ENCODE measurements at regions not wholly inside any gene's neighbourhood (a gene's known extent, or its start where the extent isn't known, plus 50 kb on each side); places are given as distances from the start of the nearest gene placed in this dataset.

DNA sequence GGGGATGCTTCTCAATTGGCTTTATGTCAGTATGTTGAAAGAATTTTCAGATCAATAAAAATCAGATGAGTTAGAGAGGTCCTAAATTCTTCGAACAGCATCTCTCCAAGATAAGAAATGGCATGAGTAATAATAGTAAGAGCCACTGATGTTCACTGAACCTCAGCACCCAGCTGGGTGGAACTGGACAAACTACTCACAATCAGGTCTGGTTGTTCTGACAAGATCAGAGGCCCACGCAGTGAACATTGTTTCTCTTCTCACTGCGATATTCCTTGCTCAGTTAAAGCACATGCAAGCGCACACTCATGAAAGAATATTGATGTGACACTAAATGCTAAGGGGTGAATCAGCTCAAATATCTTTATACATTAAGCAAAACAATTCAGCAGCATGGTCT, 351.0 kb upstream of the AMELY start:
- no peak overlapping the region for H4K8ac ChIP-seq (ENCODE audit: extremely low read depth, insufficient read depth, low read length)
- no peaks in the 10 kb centered on the region for H3K79me1 ChIP-seq (ENCODE audit: low read depth, low read length)
- FAIRE-seq (no peak), DNase-seq (ENCODE audit: low read depth in 1 of 2, low spot score in 2 of 2) (no peak)
- no peak overlapping the region for H2BK20ac ChIP-seq (ENCODE audit: low read length)
- no peaks in the 10 kb centered on the region for H3K27me3 ChIP-seq (replicated peaks in 1 of 4; ENCODE audit: control insufficient read depth in 3 of 4, extremely low read depth in 1 of 4, insufficient read depth in 3 of 4, low read length in 3 of 4)
- no peak overlapping the region for H3K18ac ChIP-seq (ENCODE audit: extremely low read depth, low read length)
- H3K23ac ChIP-seq (ENCODE audit: insufficient read length), result no peak overlapping the region
- H3K14ac ChIP-seq (ENCODE audit: insufficient read length), result no peak overlapping the region
- ChIA-PET CTCF (ENCODE audit: partially characterized antibody) (interaction anchor here (0.7 kb wide), 1 partner anchor 32 kb away, joined by 3 read pairs; no protein-coding TSS in a partner anchor), POLR2A (ENCODE audit: partially characterized antibody) (no interaction called here)
- H3K56ac ChIP-seq (replicated peaks; ENCODE audit: insufficient read length, low read depth, low read length), result no peak overlapping the region
- no peak overlapping the region for H2AK5ac ChIP-seq (ENCODE audit: low read depth, low read length)
- no peak overlapping the region for H2BK5ac ChIP-seq (ENCODE audit: low read depth, low read length)
- H2BK12ac ChIP-seq (ENCODE audit: low read depth, low read length), result no peak overlapping the region
- no peak overlapping the region for H4K91ac ChIP-seq (replicated peaks; ENCODE audit: insufficient read length, low read length)
- no peaks in the 10 kb centered on the region for H3K79me2 ChIP-seq (ENCODE audit: control insufficient read depth in 1 of 2, insufficient read depth in 2 of 2, low read length in 2 of 2)
- H2BK120ac ChIP-seq (replicated peaks; ENCODE audit: low read depth, low read length), result no peak overlapping the region
- no peak overlapping the region for H3K4me2 ChIP-seq (ENCODE audit: insufficient read depth in 1 of 2, low read depth in 2 of 2, low read length in 2 of 2)
- no peak overlapping the region for H3K4ac ChIP-seq (replicated peaks; ENCODE audit: insufficient read length, low read depth, low read length)
- H4K5ac ChIP-seq (ENCODE audit: insufficient read length, low read depth, low read length), result no peak overlapping the region
- no peak overlapping the region for H2BK15ac ChIP-seq (ENCODE audit: low read length)
- no peak overlapping the region for H3K9ac ChIP-seq (replicated peaks in 1 of 4; ENCODE audit: extremely low read depth in 1 of 4, low read depth in 3 of 4, low read length in 3 of 4)
- H2AFZ ChIP-seq (ENCODE audit: low read length), result no peak overlapping the region
- 92% methylated on average over 4 of the region's 4 CpGs; no CpG with 5 or more reads in 1 of the 2 experiments for whole genome bisulfite sequencing, 2 experiments (ENCODE audit: extremely low coverage in 1 of 2, insufficient coverage in 1 of 2, insufficient read length in 1 of 2, insufficient replicate concordance in 2 of 2, low coverage in 1 of 2, low lambda C conversion rate in 2 of 2, missing lambda C conversion rate in 1 of 2)
- H3K4me3 ChIP-seq (ENCODE audit: extremely low read depth in 1 of 4, insufficient read depth in 2 of 4, low read depth in 3 of 4, low read length in 4 of 4), result no peak overlapping the region
- H3K36me3 ChIP-seq (ENCODE audit: control insufficient read depth in 2 of 4, insufficient read depth in 4 of 4, low read length in 3 of 4), result no peaks in the 10 kb centered on the region
- H3K27ac ChIP-seq (ENCODE audit: low read depth, low read length), result no peak overlapping the region
- no peaks in the 10 kb centered on the region for H4K20me1 ChIP-seq (replicated peaks in 1 of 2; ENCODE audit: control insufficient read depth in 1 of 2, insufficient read depth in 2 of 2, low read length in 2 of 2)
- H3K23me2 ChIP-seq (ENCODE audit: low read depth, low read length), result no peaks in the 10 kb centered on the region
- H3K9me3 ChIP-seq (ENCODE audit: insufficient read depth in 2 of 2, low read depth in 1 of 2, low read length in 1 of 2), result no peaks in the 10 kb centered on the region
- H3K4me1 ChIP-seq (replicated peaks in 1 of 4; ENCODE audit: control insufficient read depth in 3 of 4, insufficient read depth in 4 of 4, low read length in 3 of 4), result no peaks in the 10 kb centered on the region
- TF ChIP-seq, protein P1, sequence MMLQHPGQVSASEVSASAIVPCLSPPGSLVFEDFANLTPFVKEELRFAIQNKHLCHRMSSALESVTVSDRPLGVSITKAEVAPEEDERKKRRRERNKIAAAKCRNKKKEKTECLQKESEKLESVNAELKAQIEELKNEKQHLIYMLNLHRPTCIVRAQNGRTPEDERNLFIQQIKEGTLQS (IDR thresholded peaks at IDR 0.05; ENCODE audit: insufficient read depth, low read depth, low read length), result no peak
- TF ChIP-seq SIRT6 (IDR thresholded peaks at IDR 0.05; ENCODE audit: low read length), result no peak
- TF ChIP-seq EZH2 (IDR thresholded peaks at IDR 0.05; ENCODE audit: low read depth, low read length, severe bottlenecking), result no peak
- TF ChIP-seq MAFK (IDR thresholded peaks at IDR 0.05; ENCODE audit: low read depth, low read length), result no peak
- no peak for TF ChIP-seq BCL11A (IDR thresholded peaks at IDR 0.05; ENCODE audit: low read depth in 2 of 2, low read length in 2 of 2)
- TF ChIP-seq FOSL1 (IDR thresholded peaks at IDR 0.05; ENCODE audit: insufficient read depth, low read depth, low read length), result no peak
- TF ChIP-seq SIX5 (IDR thresholded peaks at IDR 0.05; ENCODE audit: low read depth, low read length), result no peak
- TF ChIP-seq TAF7 (optimal IDR thresholded peaks at IDR 0.05; ENCODE audit: borderline replicate concordance, low read depth, low read length), result no peak
- TF ChIP-seq JUN (IDR thresholded peaks at IDR 0.05; ENCODE audit: low read depth, low read length), result no peak
- no peak for TF ChIP-seq POLR2AphosphoS5 (IDR thresholded peaks at IDR 0.05; ENCODE audit: low read depth, low read length)
- no peak for TF ChIP-seq SAP30 (IDR thresholded peaks at IDR 0.05; ENCODE audit: insufficient read depth, insufficient replicate concordance, low read length)

Data from H1 (cell line).